ENCODE measurements at regions not wholly inside any gene's neighbourhood (a gene's known extent, or its start where the extent isn't known, plus 50 kb on each side); places are given as distances from the start of the nearest gene placed in this dataset.

DNA sequence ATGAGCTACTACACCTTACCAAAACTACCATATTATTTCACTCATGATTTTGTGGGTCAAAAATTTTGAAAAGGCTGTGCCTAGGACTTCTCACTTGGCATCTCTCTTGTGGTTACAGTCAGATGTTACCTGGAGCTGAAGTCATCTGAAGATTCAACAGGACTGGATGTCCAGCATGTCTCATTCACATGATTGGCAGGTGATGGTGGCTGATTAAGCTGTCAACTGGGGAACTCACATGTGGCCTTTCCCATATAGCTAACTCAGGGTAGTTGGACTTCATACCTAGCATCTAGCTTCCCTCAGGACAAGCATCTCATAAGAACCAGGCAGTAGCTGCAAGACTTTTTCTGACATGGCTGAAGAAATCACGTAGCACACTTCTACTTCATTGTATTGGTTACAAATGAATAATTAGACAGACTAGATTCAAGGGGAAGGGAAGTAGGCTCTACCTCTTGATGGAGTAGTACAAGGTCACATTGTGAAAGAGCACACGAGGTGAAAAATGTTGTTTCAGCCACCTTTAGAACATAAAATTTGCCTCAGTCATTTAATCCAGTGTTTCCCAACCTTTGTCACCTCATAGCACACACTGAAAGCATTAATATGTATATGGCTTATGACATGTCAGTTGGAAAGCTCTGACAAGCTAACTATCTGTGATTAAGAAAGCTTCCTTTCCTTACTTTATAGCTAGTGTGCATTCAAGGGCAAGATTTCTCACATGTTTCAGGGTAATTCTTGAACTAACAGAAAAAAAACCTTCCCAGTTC lies 68.0 kb upstream of the PTGFRN start:
- no peak for TF ChIP-seq POLR2A (IDR thresholded peaks at IDR 0.05)
- no peak for TF ChIP-seq CTCF (IDR thresholded peaks at IDR 0.05)

Data from esophagus squamous epithelium (tissue), 4 donors.